G401 (cell line): ENCODE measurements at regions not wholly inside any gene's neighbourhood (a gene's known extent, or its start where the extent isn't known, plus 50 kb on each side); places are given as distances from the start of the nearest gene placed in this dataset.
"Not testable (repeated sequence)": the region's sequence is repeated elsewhere in the genome, so short reads cannot be mapped to it uniquely, and the experiment has no call there.

Experiments used
- DNase-seq: peaks from one replicate; pipeline ENCODE4 v3.0.0-alpha.2; 2015; ENCODE audit warnings: low spot score
- in situ Hi-C: cut with HindIII; loops from 2 replicates; pipeline ENCODE4 v1.10.0; 2016; ENCODE audit warnings: low sequenced_read_pairs, mixed read lengths

DNA sequence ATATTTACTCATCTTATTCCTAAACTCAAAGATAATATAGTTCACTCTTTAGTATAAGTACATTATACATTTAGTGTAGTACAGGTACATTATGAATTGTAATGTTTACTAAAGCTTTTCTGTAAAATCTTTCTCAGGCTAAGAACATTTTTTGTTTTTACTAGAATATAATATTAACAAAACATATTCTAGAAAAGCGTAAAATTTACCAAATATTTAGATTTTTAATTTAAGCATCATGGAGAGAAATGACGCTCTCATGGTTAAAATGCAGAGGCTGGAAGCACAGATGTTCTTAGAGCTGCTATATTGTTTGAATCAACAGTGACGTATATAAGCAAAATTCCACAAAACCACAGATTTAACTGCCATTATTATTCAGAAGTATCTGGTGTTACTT is 54.7 kb upstream of the NBPF15 start:
- in situ Hi-C loops, DNase-seq: not testable (repeated sequence)

DNA sequence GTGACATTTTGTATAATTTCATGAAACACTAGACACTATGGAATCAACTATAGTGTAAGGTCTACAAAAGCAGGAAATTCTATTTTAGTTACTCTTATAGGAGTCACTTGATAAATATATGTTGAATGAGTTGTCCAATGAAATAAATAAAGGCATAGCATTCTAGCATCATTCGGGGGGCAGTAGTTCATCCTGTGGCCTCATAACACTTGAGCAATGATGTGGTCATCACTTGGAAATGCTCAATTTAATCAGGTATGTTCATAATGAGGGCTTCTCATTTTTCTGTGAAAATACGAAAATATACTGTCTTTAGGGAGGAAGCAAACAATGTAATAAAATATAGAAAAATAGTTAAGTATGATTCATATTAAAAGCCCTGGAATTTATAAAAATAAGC is 55.4 kb upstream of the NBPF15 start:
- in situ Hi-C loops, DNase-seq: not testable (repeated sequence)

DNA sequence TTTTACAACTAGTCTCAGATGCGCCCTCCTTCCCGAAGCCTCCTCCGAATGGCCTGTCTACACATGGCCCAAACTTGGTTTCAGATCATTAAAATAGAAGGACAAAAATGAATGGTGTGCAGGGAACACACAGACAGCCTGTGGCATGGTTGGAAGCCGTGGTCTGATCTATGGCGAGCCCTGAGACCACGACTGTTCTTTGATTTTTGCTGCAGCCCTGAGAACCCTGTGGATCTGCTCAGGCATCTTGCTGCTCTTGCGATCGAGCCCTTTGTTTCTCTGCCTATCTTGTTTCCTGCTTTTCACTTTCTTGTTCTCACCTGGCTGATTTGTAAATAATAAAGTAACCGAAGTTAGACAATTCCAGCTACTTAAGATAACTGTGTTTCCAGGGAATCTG is 57.0 kb upstream of the NBPF15 start:
- in situ Hi-C loops, DNase-seq: not testable (repeated sequence)

DNA sequence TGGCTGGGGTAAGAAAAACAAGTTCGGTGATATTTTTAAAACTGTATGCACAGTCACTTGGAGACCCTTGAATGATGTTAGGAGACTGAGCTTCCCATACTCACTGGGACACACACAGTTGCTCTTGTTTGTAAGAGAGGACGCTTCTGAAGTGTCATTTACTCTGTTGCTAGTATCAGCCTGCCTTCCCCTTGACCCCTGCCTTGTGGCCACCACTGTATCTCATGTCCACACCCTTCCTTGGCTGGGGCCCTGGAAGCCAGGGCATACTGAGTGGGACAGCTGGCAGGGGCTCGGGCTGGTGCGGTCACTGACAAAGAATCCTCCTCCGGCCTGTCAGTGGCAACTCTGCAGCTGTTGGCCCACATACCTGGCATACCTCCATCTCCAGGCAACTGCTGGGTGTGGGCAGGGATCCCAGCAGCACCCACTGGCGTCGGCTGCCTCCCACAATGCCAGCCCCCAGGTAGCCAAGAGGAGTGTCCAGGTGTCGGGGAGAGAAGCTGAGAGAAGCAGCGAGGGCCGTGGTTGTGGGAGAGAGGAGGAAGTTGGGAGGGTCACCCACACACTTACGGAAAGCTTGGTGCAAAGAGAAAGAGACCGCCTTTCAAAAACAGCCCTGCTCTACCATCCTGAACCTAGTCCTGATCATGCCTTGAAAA is 58.2 kb upstream of the NBPF15 start:
- DNase-seq, in situ Hi-C loops: not testable (repeated sequence)

DNA sequence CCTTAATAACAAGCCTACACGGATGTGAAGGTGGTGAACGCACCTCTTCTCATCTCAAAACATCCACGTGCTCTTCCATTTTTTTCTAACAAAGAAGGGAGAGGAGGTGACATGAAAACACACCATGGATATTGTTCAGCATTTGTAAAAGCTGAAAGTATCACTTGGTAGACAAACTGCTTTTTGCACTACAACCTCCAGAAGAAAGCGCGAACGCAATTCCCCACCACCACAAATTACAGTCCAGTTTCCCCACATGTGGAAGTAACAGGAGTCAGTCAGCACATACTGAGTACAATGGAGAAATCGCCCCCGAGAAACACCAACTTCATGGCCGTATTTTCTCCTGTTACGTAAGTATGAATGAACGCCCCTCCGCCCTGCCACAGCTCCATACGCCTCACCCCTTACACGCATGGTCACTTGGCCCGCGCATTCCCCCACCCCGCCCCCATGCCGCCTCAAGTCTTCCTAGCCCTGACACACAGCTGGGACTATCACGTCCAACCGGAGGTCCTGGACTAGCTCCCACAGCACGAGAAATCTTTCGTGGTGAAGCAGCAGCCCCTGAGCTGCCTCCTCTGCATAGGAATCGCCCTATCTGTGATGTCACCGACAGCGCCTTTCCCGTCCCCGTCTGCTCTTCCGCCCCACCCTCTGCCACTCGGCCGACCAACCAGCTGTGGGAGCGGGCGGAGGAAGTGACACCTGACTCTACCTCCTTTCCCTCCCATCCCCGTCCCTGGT is 62.4 kb upstream of the NBPF15 start:
- peak; percentile 88 for DNase-seq
- in situ Hi-C loops: not testable (repeated sequence)

DNA sequence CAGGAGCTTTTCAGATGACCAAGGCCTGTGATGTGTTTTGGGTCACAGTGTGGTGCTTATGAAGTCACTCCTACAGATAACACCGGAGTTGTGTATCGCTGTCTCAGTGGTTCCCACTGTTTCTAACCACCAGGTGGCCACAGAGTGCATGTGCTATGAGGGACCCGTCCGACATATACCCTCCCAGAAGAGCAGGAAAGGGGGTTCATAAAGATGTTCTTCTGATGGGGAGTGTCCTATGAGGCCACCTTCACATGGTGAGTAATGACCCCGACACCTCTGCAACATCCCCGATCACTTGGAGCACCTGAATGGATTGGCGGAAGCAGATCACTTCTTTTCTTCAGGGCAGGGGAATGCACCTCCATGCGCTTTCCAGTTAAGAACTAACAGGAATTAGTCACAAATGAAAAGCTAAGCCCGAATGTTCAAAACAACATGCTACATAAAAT is 60.5 kb upstream of the PPIAL4F start:
- DNase-seq, in situ Hi-C loops: not testable (repeated sequence)

- DNase-seq, in situ Hi-C loops: not testable (repeated sequence)
Observed at GRCh38 chr1:144533480-144533879, 59.2 kb upstream of the PPIAL4F start.

- in situ Hi-C loops: not testable (repeated sequence)
Observed at GRCh38 chr1:144534286-144534685, 58.4 kb upstream of the PPIAL4F start.

DNA sequence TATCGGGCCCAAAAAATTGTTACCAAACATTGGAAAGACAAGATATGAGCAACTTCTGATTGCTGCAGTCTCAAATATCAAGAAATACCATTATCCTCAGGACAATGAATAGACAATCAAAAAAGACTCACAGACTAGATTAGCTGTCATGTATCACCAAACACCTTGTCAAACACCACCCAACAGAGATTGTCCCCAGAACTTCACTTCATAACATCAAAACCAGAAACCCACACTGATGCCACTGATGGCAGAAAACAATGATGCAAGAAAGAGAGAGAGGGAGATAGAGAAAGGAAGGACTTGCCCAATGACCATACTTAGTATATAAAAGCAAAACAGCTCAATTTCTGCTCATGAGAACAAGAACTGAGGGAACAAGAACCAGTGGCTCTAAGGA is 56.0 kb upstream of the PPIAL4F start:
- in situ Hi-C loops, DNase-seq: not testable (repeated sequence)

More at GRCh38 chr1:144534286-144534685, 58.4 kb upstream of the PPIAL4F start:
- DNase-seq: not testable (repeated sequence)

DNA sequence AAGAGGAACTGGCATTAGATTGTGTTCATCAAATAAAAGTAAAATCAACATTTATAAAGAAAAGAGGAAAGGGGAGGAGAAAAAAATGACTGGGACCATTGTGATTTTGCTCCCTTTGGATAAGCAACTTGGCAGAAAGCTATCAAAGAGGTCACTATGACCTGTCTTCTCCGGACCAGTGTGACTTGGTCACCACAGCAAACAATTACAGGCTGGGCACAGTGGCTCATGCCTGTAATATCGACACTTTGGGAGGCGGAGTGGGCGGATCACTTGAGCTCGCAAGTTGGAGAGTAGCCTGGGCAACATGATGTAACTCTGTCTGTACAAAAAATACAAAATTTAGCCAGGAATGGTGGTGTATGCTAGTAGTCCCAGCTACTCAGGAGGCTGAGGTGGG is 55.5 kb upstream of the PPIAL4F start:
- in situ Hi-C loops, DNase-seq: not testable (repeated sequence)

GRCh38 chr1:144538736-144539135 is 54.0 kb upstream of the PPIAL4F start:
- in situ Hi-C loops: not testable (repeated sequence)

DNA sequence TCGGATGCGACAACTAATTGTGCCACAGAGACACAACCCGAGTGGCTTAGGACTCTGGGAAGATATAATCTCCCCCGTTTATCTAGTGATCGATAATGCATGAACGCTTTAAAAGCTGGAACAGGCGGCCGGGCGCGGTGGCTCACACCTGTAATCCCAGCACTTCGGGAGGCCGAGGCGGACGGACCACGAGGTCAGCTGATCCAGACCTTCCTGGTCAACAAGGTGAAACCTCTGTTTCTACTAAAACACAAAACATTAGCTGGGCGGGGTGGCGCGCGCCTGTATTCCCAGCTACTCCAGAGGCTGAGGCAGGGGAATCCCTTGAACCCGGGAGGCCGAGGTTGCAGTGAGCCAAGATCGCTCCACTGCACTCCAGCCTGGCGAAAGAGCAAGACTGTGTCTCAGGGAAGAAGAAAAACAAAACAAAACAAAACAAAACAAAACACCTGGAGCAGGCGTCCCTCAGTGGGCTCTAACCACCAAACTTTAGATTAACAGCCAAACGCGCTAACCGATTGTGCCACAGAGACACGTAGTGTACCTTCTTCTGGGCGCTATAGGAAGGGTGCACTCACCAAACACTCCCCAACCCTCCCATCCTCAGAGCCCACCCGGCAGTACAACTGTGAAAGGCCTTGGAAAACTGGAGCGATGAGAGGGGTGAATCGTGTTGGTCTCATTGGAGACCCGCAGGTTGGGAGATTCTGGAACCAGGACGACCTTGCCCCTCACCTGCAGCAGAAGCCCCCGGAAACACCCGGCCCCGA is 53.3 kb upstream of the PPIAL4F start:
- DNase-seq, in situ Hi-C loops: not testable (repeated sequence)

More at GRCh38 chr1:144538736-144539135, 54.0 kb upstream of the PPIAL4F start:
- not testable (repeated sequence) for DNase-seq
